ENCODE measurements at regions not wholly inside any gene's neighbourhood (a gene's known extent, or its start where the extent isn't known, plus 50 kb on each side); places are given as distances from the start of the nearest gene placed in this dataset.

GRCh38 chr6:138722425-138723371 lies 50.9 kb upstream of the CCDC28A start:
- TF ChIP-seq POLR2A (IDR thresholded peaks at IDR 0.05) (no peak), CTCF (IDR thresholded peaks at IDR 0.05 in 8 of 11, conservative IDR thresholded peaks at IDR 0.05 in 3 of 11) (no peak), POLR2AphosphoS5 (IDR thresholded peaks at IDR 0.05) (no peak)

Measured in spleen (tissue), 7 donors.